Daoy (cell line): ENCODE measurements at regions not wholly inside any gene's neighbourhood (a gene's known extent, or its start where the extent isn't known, plus 50 kb on each side); places are given as distances from the start of the nearest gene placed in this dataset.

Experiments used
- DNase-seq: peaks from one replicate; pipeline ENCODE4 v3.0.0-alpha.2; 2015; ENCODE audit warnings: low read depth

DNA sequence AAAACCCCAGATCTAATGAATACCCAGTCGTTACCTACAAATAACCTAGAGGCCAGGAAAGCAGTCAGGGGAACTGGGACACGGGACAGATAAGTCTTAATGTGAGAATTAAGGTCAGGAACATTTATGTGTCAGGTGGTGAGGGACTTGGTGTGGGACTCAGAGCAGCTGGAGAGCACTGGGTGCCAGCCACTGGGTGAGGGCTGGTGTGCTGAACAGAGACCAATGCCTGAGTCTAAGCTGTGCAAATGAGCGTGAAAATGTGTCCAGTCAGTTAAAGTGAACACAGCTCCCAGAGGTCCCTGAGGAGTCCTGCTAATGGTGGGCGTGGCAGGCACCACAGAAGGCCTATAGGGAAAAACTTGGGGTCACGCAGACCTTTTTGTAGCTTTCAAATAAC lies 225.9 kb downstream of the C1D start:
- DNase-seq = no peak

DNA sequence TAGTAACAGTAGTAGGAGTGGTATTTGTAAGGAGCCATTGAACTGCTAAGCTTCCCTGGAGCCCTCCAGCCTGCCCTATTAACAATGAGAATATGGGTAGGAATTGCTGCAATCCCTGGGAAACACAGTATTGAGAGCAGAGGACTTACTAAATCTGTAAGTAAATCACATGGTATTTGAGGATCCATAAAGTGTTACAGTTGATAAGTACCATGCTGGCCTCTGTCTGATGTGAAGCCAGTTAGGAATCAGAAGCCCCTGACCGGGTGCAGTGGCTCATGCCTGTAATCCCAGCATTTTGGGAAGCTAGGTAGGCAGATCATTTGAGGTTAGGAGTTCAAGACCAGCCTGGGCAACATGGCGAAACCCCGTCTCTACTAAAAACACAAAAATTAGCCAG lies 224.6 kb downstream of the C1D start:
- no peak for DNase-seq

DNA sequence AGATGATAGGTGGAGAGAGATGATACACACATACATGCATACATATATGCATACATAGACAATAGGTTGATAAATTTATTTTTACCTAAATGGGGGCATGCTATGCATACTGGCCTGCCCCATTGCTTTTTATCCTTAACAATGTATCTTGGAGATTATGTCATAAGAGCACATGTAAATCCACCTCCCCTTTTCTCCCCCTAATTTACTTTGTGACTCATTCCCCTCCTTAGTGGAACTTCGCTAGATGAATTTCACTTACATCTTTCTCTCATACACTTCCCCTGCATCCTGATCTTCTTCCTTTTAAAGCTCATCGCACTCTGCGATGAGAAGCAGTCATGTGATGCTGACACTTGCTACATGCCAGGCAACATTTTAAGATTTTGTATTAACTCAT lies 223.6 kb downstream of the C1D start:
- no peak for DNase-seq

DNA sequence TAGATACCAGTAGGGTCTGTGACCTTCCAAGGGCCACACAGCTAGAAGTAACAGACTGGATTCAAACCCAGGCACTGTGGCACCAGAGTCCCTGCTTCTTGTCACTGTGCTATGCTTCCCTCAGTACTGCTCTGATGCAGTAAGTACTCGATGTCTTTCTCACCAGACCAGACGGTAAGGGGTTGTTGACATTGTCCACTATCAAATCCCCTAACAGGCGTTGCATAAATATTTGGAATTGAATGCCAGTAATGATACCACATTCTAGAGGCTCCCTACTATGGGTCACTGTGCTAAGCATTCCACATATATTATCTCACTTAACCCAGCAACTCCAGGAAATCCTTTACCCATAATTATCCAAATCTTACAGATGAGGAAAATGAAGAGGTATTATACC lies 223.1 kb downstream of the C1D start:
- DNase-seq = no peak

DNA sequence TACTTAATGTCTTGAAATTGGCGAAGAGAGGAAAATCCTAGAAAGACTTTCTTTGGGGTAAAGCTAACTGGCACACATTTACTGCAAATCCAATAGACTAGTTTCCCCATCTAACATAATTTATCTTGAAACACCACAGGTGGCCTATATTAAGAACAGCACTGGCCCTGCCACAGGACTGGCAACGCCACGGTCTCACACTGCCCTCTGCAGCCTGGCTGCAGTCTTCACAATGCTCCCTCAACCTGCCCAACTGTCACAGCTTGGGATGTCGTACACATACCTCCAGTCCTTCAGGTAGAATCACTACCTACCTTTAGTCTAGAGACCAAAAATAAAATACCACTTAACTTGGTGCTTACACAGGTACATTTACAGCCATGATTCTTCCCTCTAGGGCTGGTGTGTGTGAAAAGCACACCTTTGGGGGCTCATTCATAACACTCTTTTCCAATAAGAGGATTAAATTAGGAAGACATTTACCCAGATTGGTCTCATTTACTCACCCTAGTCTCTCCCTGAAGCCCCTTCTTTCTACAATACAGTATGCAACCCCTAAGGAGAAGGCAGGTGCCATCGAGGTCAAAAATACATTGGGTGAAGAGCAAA lies 222.2 kb downstream of the C1D start:
- DNase-seq = peak; percentile 73

DNA sequence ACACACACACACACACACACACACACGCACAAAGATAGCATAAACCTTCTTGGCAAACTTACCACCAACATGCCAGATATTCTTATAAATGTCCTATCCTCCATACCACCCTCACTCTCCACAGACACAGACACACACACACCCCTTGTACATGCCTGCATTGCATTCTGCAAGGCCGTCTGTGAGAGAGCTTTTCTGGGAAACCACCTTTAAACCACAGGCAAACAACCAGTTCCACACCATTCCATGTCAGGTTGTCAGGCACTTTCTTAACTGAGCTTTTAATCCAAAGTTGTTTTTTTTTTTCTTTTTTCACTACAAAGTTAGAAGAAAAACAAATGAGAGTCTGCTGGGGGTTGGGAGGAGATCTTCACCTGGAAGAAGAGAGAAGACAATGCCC lies 221.1 kb downstream of the C1D start:
- no peak for DNase-seq

DNA sequence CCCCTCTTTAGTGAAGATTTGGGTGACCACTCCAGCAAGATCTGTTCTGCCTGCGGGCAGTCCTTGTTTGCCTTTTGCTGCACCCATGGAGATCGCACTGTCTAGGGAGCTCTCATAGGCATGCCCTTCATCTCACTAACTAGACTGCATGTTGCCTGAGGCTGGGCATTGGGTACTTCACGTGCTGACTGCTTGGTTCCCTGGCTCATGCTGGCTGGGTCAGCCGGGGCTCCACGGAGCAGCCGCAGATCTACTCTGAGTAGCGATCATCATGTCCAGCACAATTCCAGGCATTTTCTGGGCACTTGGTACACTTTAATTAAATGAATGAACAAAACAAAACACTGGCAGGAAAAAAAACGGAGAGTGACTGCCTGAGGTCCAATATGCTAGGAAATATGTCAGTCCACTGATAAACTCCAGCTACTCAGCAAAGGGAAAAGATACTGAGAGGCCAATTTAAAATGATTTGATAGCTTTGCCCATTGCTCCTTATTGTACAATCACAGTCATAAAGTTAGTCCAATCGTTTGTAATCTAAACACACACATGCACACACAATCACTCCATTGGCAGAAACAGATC lies 220.3 kb downstream of the C1D start:
- no peak for DNase-seq

DNA sequence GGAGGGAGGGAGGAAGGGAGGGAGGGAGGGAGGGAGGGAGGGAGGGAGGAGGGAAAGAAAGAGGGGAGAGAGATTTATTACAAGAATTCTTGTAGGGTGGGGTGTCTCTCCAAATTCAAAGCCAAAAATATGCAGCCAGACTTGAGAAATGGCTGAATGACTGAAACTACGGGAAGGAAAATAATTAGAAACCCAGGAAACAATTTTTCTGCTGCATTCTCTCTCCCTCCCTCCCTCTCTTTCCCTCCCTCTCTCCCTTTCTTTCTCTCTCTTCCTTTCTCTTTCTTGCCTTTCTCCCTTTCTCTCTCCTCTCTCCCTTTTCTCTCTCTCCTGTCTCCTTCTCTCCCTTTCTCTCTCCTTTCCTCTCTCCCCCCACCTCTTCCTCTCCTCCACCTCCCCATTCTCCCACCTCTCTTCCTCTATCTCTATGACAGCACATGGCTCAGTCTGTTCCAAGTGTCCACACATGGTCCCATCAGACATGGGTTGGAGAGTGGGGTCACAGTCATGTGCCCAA lies 218.7 kb downstream of the C1D start:
- no peak for DNase-seq

DNA sequence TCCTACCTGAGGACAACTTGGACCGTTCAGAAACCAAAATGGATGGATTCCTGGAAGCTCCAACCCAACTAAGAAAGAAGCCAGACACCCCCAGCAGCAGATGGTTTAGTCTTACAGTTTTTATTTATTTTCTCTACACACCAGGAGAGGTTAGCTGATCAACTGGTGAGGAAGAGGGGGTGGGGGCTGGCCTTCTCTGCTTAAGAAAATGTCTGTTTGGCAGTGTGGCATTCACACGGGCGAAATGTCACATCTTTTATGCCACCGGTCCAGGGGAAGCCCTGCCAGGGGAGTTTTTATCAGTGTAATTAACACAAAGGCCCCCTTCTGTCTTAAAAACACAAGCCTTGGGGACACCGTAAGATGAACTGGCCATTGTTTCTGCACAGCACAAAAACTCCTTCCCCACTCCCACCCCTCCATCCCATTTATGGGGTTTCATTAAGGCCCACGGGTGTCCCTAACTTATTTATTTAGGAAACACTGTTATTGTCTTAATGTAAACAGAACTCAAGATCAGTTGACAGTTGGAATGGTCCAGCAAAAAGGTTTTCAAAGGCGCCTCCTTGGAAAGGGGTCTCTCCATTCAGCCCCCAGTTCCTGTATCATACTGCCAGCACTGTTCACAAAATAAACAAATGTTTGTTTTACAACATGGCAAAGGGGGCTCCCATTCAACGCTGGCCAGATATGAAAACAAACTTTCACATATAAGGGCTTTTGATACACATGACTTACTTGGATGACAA lies 217.0 kb downstream of the C1D start:
- no peak for DNase-seq

DNA sequence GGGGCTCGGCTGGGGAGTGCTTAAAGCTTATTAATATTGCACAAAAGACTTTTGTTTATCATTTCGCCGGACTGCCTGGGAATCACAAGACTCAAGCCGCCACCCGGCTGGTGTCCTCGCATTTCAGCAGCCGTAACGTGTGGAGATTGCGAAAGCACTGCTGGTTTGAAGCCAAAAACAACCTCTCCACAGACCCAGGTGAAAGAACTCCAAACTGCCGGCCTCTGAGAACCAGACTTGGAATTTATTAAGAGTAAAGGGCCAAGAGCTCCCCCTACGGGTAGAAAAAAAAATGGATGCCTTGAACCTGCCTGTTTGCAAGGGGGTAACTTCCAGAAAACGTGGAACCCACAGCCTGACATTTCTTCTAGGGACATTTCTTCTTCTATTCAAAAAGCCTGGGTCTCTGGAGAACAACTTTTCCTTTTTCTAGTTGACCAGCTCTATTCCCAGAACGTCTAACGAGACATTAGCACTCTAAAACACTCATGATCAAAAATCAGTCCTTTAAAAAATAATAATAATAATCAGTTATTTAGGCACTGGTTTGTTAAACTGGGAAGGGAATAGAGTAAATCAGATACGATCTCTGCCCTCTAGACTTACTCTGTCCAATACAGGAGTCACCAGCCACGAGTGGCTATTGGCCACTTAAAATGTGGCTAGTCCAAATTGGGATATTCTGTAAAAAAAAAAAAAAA lies 216.3 kb downstream of the C1D start:
- DNase-seq = peak; percentile 83

DNA sequence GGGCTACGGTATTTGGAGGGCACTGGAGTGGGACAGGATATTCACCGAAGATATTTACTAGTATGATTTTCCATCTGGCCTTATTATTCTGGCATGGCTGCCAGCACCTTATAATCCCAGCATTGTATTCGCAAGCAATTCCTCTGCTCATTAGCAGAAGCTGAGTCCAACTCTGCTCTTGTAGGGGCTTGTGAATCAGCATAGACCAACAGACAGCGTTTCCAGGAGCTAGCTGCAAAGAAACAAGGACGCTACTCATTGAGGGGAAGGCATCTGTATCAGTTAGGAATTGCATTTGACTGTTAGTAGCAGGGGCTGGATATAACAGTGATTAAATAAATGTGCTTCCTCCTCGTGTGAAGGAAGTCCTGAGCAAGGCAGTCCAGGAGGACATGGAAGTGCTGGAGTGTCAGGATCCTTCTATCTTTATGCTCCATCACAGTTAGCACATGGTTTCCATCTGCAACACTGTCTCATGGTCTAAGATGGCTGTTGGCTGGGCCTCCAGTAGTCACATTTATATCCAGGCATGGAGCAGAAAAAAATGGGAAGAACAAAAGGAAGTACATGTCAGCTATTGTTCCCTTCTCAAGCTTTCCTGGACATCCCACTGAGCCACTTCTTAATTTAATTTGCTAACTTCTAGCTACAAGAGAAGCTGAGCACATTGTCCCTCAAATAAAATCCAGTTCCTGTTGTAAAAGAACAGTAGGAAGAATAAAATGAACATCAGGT lies 214.1 kb downstream of the C1D start:
- DNase-seq = no peak

DNA sequence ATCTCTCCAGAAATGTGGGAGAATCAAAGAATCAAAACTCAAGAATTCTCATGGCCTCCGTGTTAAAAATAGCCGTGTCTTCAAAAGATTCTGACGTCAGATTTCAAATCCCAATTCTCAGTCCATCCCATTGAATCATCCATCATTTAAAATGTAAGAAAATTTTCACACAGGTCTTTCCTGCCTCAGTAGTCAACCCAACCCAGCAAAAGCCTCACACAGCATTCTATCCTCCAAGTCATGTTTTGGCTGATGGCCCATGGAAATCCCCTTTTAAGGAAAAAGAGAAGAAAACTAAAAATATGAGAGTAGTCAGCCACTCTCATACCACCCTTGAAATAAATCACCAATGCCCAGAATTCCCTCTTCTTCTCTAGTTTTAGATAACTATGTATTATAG lies 211.8 kb downstream of the C1D start:
- no peak for DNase-seq

DNA sequence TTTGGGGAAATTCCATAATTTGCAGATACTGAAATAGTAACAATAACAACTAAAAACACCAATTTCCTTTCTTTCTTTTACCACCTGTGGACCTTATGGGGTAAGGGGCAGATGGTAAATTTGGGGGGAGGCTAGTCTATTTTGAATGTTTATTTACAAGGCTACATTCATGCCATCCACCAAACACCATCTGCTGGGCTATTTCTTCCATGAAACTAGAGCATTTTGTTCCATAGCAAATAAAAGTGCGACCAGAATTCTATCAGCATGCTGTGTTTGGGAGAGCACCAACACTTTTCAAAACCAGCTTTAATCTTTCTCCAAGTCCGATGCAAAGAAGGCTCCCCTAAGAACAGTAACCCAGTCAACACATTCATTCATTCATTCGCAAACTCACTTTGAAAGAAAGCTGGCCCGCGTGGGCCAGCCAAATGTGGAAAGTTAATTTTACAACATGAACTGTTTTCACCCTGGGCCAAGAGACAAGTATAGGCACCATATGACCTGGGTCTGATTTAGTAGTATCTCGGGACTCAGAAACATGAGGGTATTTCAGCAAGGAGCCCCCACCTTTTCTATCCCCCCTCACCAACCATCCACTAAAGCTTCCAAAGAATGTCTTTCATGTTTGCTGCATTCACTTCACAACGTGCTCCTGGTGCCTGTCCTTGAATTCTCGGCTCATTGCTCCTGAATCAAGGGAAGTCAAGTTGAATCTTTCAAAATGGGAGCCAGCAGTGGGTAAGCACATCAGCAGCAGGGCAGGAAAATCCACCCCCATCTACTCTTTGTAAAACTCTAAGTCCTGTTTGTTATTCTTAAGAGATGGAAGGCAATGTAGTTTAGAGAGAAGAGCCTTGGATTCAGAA lies 210.6 kb downstream of the C1D start:
- no peak for DNase-seq

DNA sequence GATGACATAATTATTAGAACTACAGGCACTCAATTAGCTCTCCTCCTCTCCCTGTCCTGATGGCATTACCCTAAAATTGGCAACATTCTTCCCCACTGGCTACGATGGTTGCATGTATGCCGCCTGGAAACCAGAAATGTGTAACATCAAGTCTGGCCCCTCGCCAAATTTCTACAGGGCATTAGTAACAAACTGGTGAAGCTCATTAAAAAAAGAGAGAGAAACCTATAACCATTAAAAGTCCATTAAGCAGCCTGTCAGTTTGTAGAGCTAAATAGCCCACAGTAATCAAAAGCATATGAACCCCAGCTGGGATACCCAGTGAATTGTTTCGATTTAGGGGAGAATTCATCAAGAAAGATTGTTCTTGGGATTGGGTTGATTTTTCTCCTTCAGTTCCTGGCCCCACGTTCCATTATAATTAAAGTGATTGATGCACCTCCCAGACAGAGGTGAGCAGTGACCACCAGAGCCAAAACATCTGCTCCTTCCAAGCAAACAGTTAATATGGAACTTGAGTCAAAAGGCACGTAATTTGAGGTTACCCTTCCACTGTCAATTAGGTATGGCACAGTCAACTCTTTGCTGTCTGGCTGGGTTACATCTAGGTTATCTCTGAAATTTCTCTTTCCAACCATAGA lies 208.6 kb downstream of the C1D start:
- no peak for DNase-seq

DNA sequence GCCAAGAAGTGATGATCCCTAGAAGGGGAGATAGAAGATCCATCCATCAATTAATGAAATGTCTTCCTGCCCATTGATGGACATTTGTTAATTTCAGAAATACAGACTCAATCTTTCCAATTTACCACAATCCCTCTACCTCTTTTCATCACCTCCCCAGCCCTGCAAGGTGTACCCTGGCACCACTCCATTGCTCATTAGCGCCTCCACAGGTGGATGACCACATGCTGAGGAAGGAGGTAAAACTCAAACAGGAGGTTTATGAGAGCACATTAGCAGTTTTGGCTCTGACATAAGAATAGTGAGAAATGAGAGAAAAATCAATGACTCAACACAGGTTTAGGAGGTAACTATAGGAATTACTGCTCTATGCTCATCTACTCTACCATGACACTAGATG lies 208.0 kb downstream of the C1D start:
- no peak for DNase-seq

DNA sequence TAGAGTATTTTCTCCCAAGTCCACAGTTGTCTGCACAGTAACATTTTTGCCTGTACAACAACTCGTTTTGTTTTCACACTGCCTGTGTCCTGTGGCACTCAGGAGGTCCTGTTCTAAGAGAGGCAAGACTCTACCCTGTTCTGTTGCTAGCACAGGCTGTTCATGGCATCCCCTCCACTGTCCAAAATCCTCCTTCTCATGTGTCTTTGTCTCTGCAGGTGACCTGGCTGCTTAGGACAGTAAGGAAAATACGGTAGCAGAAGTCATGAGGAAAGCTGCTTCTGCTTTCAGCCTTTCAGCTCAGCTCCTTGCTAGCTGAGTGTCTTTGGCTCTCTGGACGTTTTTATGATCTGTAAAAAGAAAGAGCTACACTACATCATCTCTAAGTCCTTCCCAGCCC lies 205.9 kb downstream of the C1D start:
- no peak for DNase-seq

DNA sequence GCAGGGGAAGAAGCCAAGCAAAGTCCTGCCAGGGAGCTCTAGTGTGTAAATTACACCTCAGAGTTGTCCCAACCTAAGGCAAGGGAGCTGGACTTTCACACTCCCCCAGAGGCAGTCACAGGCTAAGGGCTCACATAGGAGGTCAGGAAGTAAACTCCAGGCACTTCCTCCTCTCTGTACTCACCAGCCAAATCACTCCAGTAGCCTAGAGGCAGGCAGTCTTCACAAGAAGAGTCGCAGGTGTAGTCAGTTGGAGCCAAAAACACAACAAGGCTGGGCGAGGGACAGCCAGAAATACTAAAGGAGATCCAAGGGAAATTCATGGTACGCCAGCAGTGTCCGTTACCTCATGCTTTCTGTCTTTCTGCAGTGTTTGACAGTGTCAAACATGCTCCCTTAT lies 205.0 kb downstream of the C1D start:
- no peak for DNase-seq

DNA sequence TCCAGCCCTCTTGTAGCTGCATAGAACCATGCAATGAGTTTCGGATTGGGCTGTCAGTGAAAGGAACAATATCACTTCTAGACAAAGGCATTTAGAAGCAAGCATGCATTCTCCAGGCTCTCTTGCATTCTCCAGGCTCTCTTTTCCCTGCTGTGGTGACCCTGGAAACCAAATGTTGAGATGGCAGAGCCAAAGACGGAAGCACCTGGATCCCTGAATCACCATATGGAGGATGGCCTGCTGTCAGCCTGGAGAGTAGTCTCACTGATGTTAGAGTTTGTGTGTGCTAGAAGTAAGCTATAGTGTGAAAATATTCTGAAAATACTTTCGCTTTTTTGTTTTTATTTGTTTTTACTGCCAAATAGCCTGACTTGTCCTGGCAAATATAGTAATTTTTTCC lies 203.9 kb downstream of the C1D start:
- no peak for DNase-seq

DNA sequence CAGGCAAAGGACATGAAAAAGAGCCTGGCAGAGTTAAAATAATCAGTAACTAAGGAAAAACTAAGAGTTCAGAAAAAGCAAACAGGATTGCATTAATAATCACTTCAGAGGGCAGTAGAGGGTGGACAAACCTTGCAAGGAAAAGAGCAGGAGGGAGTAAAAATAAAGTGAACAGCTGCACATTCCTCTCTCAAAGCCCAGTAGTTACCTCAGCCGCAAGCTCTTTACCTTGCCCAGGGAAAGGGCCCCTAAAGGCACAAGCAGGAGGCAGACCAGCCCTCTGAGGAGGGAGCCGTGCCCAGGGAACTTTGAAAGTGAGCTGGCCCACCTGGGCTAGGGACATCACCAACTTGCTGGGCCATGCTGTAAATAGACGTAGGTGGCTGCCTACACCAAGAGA lies 196.9 kb downstream of the C1D start:
- DNase-seq = no peak

DNA sequence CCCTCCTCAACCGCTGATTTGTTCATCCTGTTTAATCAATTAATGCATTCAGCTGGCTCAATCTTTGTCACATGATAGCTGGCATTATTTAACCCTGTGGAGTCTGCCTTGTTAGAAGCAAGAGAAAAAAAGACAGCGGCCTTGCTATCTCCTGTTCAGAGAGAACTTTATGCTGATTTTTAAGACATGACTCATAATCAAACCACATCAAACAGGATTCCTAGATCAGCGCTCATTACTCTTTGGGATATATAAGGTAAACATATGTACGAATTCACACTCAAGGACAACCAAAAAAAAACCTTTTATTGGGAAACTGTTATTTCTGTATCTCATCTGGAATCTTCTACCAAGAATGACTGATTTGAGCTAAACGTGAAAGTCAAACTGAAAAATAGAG lies 195.1 kb downstream of the C1D start:
- no peak for DNase-seq
